T-helper 2 cell (primary cell): ENCODE measurements at regions not wholly inside any gene's neighbourhood (a gene's known extent, or its start where the extent isn't known, plus 50 kb on each side); places are given as distances from the start of the nearest gene placed in this dataset.
"Not testable (repeated sequence)": the region's sequence is repeated elsewhere in the genome, so short reads cannot be mapped to it uniquely, and the experiment has no call there.

Experiments used
- DNase-seq, 5 experiments: peaks; one replicate each; pipeline versions ENCODE4 v3.0.0 to v3.0.0-alpha.2; 2012 to 2022

GRCh38 chr5:53733853-53734252 lies 173.4 kb downstream of the NDUFS4 start:
- no peak for DNase-seq

- DNase-seq = no peak
Measured at GRCh38 chr5:53738105-53738504, 177.7 kb downstream of the NDUFS4 start.

GRCh38 chr5:53739111-53739510 lies 178.7 kb downstream of the NDUFS4 start:
- DNase-seq = no peak

GRCh38 chr5:53749621-53750020 lies 189.2 kb downstream of the NDUFS4 start:
- no peak for DNase-seq

GRCh38 chr5:53752282-53752681 lies 191.8 kb downstream of the NDUFS4 start:
- not testable (repeated sequence) for DNase-seq

- DNase-seq = no peak
Measured at GRCh38 chr5:53766673-53767072, 206.2 kb downstream of the NDUFS4 start.

GRCh38 chr5:53777864-53778618 lies 217.6 kb downstream of the NDUFS4 start:
- DNase-seq = peak in 1 of 5 experiments; percentile 47

- DNase-seq = peak in 1 of 5 experiments; percentile 51
Measured at GRCh38 chr5:53779541-53779981, 219.1 kb downstream of the NDUFS4 start.

GRCh38 chr5:53782620-53783019 lies 222.2 kb downstream of the NDUFS4 start:
- DNase-seq = no peak

- no peak for DNase-seq
Measured at GRCh38 chr5:53783624-53784228, 223.3 kb downstream of the NDUFS4 start.

GRCh38 chr5:53784596-53784995 lies 224.2 kb downstream of the NDUFS4 start:
- no peak for DNase-seq

GRCh38 chr5:53785924-53786323 lies 225.5 kb downstream of the NDUFS4 start:
- DNase-seq = no peak

- DNase-seq = no peak
Measured at GRCh38 chr5:53790026-53790425, 229.6 kb downstream of the NDUFS4 start.

GRCh38 chr5:53792338-53792737 lies 231.9 kb downstream of the NDUFS4 start:
- no peak for DNase-seq

GRCh38 chr5:53799644-53800043 lies 239.2 kb downstream of the NDUFS4 start:
- not testable (repeated sequence) for DNase-seq

GRCh38 chr5:53808392-53808791 lies 248.0 kb downstream of the NDUFS4 start:
- DNase-seq = not testable (repeated sequence)

- no peak for DNase-seq
Measured at GRCh38 chr5:53814819-53815218, 254.4 kb downstream of the NDUFS4 start.

- no peak for DNase-seq
Measured at GRCh38 chr5:53815471-53815870, 255.0 kb downstream of the NDUFS4 start.

GRCh38 chr5:53817183-53817582 lies 256.7 kb downstream of the NDUFS4 start:
- no peak for DNase-seq

GRCh38 chr5:53819482-53819881 lies 259.0 kb downstream of the NDUFS4 start:
- no peak for DNase-seq

- DNase-seq = no peak
Measured at GRCh38 chr5:53820119-53820801, 259.8 kb downstream of the NDUFS4 start.

- DNase-seq = no peak
Measured at GRCh38 chr5:53820802-53821171, 260.3 kb downstream of the NDUFS4 start.

- no peak for DNase-seq
Measured at GRCh38 chr5:53825016-53825415, 264.6 kb downstream of the NDUFS4 start.

GRCh38 chr5:53825926-53826325 lies 265.5 kb downstream of the NDUFS4 start:
- no peak for DNase-seq
